HEK293 (cell line): ENCODE measurements at regions not wholly inside any gene's neighbourhood (a gene's known extent, or its start where the extent isn't known, plus 50 kb on each side); places are given as distances from the start of the nearest gene placed in this dataset.

Source experiments
- CTCF ChIA-PET: fragments of 350-600 bp; formaldehyde crosslinking; extraction: SDS; loops from one replicate; lab custom pipeline; 2021; ENCODE audit warnings: antibody characterized with exemption; lab: Yijun Ruan, JAX
- POLR2A ChIA-PET: fragments of 300-600 bp; formaldehyde crosslinking; extraction: SDS; loops from one replicate; lab custom pipeline; 2020; ENCODE audit warnings: antibody characterized with exemption, inconsistent platforms; lab: Yijun Ruan, JAX
- H3K27ac ChIP-seq: fragments of 200-500 bp; sonication (Bioruptor generic); 2 replicates; pipeline ENCODE4 v1.5.1; 2014; ENCODE audit warnings: low read depth, low read length, control low read depth, inconsistent platforms; ENCODE audit errors: extremely low read depth
- H3K36me3 ChIP-seq, 2 experiments: fragments of 200-500 bp in 1 of 2; sonication (Bioruptor generic) in 1 of 2; 1 replicate in 1 of 2; 2 replicates in 1 of 2; pipeline ENCODE4 v1.5.1; 2014 to 2017; ENCODE audit warnings: inconsistent platforms in 2 of 2, low read length in 2 of 2; ENCODE audit not compliant: control insufficient read depth in 2 of 2, insufficient read depth in 1 of 2
- H3K4me1 ChIP-seq: fragments of 200-500 bp; sonication (Bioruptor generic); 2 replicates; pipeline ENCODE4 v1.5.1; 2014; ENCODE audit warnings: mild to moderate bottlenecking, low read length, inconsistent platforms; ENCODE audit not compliant: control insufficient read depth, insufficient read depth
- H3K4me3 ChIP-seq: 2 replicates; pipeline ENCODE4 v1.5.1; 2011; ENCODE audit warnings: low read depth, mild to moderate bottlenecking, control low read depth, low read length, moderate library complexity
- H3K9me3 ChIP-seq: fragments of 200-500 bp; sonication (Bioruptor generic); 2 replicates; pipeline ENCODE4 v1.5.1; 2014; ENCODE audit warnings: low read depth, low read length, inconsistent platforms; ENCODE audit not compliant: control insufficient read depth, insufficient read depth
- AEBP2 ChIP-seq: fragments of 450-650 bp; formaldehyde crosslinking; IDR thresholded peaks from 2 replicates; pipeline ENCODE4 v1.5.1; 2016; ENCODE audit warnings: missing biosample characterization, missing genetic modification characterization, borderline replicate concordance
- EGR2 ChIP-seq: fragments of 450-650 bp; formaldehyde crosslinking; IDR thresholded peaks from 2 replicates; pipeline ENCODE4 v1.5.1; 2016; ENCODE audit warnings: low read depth, missing biosample characterization, missing genetic modification characterization
- GLIS2 ChIP-seq: fragments of 450-650 bp; formaldehyde crosslinking; IDR thresholded peaks from 2 replicates; pipeline ENCODE4 v1.5.1; 2016; ENCODE audit warnings: missing biosample characterization, missing genetic modification characterization
- KLF10 ChIP-seq: fragments of 450-650 bp; IDR thresholded peaks from 2 replicates; pipeline ENCODE4 v1.5.1; 2018; ENCODE audit warnings: missing biosample characterization, mild to moderate bottlenecking, missing genetic modification characterization
- KLF8 ChIP-seq: fragments of 450-650 bp; formaldehyde crosslinking; IDR thresholded peaks from 2 replicates; pipeline ENCODE4 v1.5.1; 2016; ENCODE audit warnings: missing biosample characterization, missing genetic modification characterization
- PRDM1 ChIP-seq: fragments of 450-650 bp; formaldehyde crosslinking; IDR thresholded peaks from 2 replicates; pipeline ENCODE4; 2016; ENCODE audit warnings: missing biosample characterization, missing genetic modification characterization
- PRDM6 ChIP-seq: fragments of 450-650 bp; formaldehyde crosslinking; IDR thresholded peaks from 2 replicates; pipeline ENCODE4 v1.5.1; 2017; ENCODE audit warnings: missing biosample characterization, missing genetic modification characterization
- SCRT2 ChIP-seq: fragments of 450-650 bp; formaldehyde crosslinking; IDR thresholded peaks from 2 replicates; pipeline ENCODE4 v1.5.1; 2016; ENCODE audit warnings: missing biosample characterization, missing genetic modification characterization
- TCF7L2 ChIP-seq: IDR thresholded peaks from 2 replicates; pipeline ENCODE4 v1.6.1; 2011; ENCODE audit warnings: low read depth, mild to moderate bottlenecking, inconsistent platforms, low read length, moderate library complexity, borderline replicate concordance
- ZBTB49 ChIP-seq: fragments of 450-650 bp; formaldehyde crosslinking; IDR thresholded peaks from 2 replicates; pipeline ENCODE4 v1.5.1; 2016; ENCODE audit warnings: missing biosample characterization, missing genetic modification characterization, low read depth
- ZFHX2 ChIP-seq: fragments of 450-650 bp; formaldehyde crosslinking; conservative IDR thresholded peaks from 2 replicates; pipeline ENCODE4 v1.5.1; 2016; ENCODE audit warnings: missing biosample characterization, missing genetic modification characterization
- ZNF148 ChIP-seq: fragments of 450-650 bp; formaldehyde crosslinking; IDR thresholded peaks from 2 replicates; pipeline ENCODE4 v1.5.0; 2017; ENCODE audit warnings: missing biosample characterization, missing genetic modification characterization, borderline replicate concordance
- ZNF211 ChIP-seq: fragments of 450-650 bp; formaldehyde crosslinking; IDR thresholded peaks from 2 replicates; pipeline ENCODE4 v1.5.1; 2016; ENCODE audit warnings: low read depth, missing biosample characterization, missing genetic modification characterization
- ZNF266 ChIP-seq: fragments of 450-650 bp; formaldehyde crosslinking; IDR thresholded peaks from 2 replicates; pipeline ENCODE4 v1.5.1; 2016; ENCODE audit warnings: missing biosample characterization, missing genetic modification characterization, low read depth
- ZNF501 ChIP-seq: fragments of 450-650 bp; formaldehyde crosslinking; IDR thresholded peaks from 2 replicates; pipeline ENCODE4 v1.5.1; 2016; ENCODE audit warnings: missing biosample characterization, missing genetic modification characterization
- ZNF514 ChIP-seq: fragments of 450-650 bp; formaldehyde crosslinking; IDR thresholded peaks from 2 replicates; pipeline ENCODE4 v1.5.1; 2016; ENCODE audit warnings: missing biosample characterization, missing genetic modification characterization
- ZNF521 ChIP-seq: fragments of 450-650 bp; formaldehyde crosslinking; IDR thresholded peaks from 2 replicates; pipeline ENCODE4 v1.5.1; 2017; ENCODE audit warnings: missing biosample characterization, mild to moderate bottlenecking, missing genetic modification characterization
- ZNF544 ChIP-seq: fragments of 450-650 bp; formaldehyde crosslinking; IDR thresholded peaks from 2 replicates; pipeline ENCODE4 v1.5.0; 2017; ENCODE audit warnings: missing biosample characterization, missing genetic modification characterization
- ZNF621 ChIP-seq: fragments of 450-650 bp; formaldehyde crosslinking; IDR thresholded peaks from 2 replicates; pipeline ENCODE4 v1.5.1; 2017; ENCODE audit warnings: missing biosample characterization, missing genetic modification characterization
- ZNF624 ChIP-seq: fragments of 450-650 bp; formaldehyde crosslinking; IDR thresholded peaks from 2 replicates; pipeline ENCODE4 v1.5.1; 2017; ENCODE audit warnings: missing biosample characterization, missing genetic modification characterization

- TF ChIP-seq SCRT2 (tag by site-specific recombination) (no peak), TCF7L2 (no peak), ZNF211 (tag by site-specific recombination) (no peak), ZBTB49 (tag by site-specific recombination) (no peak), ZNF148 (tag by site-specific recombination) (no peak), GLIS2 (tag by site-specific recombination) (no peak), ZNF544 (tag by site-specific recombination) (no peak), ZNF624 (no peak), ZNF621 (tag by site-specific recombination) (no peak)
Observed at GRCh38 chr11:45560913-45561281, 104.5 kb downstream of the CHST1 start (continued).

- POLR2A ChIA-PET, result no interaction called here
- H3K36me3 ChIP-seq, result no peaks in the 10 kb centered on the region
- H3K4me1 ChIP-seq, result no peaks in the 10 kb centered on the region
- H3K9me3 ChIP-seq, result no peaks in the 10 kb centered on the region
- H3K27ac ChIP-seq, result no peak overlapping the region
- peak; percentile 33 for TF ChIP-seq ZFHX2 (tag by site-specific recombination)
- peak; percentile 29; the same call in 1 of the 2 replicates for TF ChIP-seq EGR2 (tag by site-specific recombination)
- no peak for TF ChIP-seq ZNF501 (tag by site-specific recombination)
- CTCF ChIA-PET, result interaction anchor here (0.5 to 0.7 kb wide), 2 partner anchors 38 to 52 kb away, joined by 3 to 4 read pairs; no protein-coding TSS in a partner anchor
- H3K4me3 ChIP-seq, result no peak overlapping the region
Observed at GRCh38 chr11:45560155-45560912, 105.1 kb downstream of the CHST1 start.

- TF ChIP-seq ZNF514 (tag by site-specific recombination), result no peak
- no peak for TF ChIP-seq ZNF544 (tag by site-specific recombination)
- no peak for TF ChIP-seq AEBP2
- no peak for TF ChIP-seq KLF8 (tag by site-specific recombination)
- no peak for TF ChIP-seq KLF10
- TF ChIP-seq PRDM6 (tag by site-specific recombination), result no peak
- TF ChIP-seq PRDM1 (tag by site-specific recombination), result no peak
- TF ChIP-seq ZNF521 (tag by site-specific recombination), result no peak
- no peak for TF ChIP-seq ZNF266 (tag by site-specific recombination)
- no peak for TF ChIP-seq ZBTB49 (tag by site-specific recombination)
- ChIA-PET POLR2A (no interaction called here), CTCF (no interaction called here)
- Histone ChIP-seq H3K27ac (no peak overlapping the region), H3K9me3 (no peaks in the 10 kb centered on the region), H3K4me1 (no peaks in the 10 kb centered on the region), H3K36me3 (no peaks in the 10 kb centered on the region), H3K4me3 (no peak overlapping the region)
Observed at GRCh38 chr11:45556851-45557707, 108.3 kb downstream of the CHST1 start.
